GM23248 (cell line): ENCODE measurements at regions not wholly inside any gene's neighbourhood (a gene's known extent, or its start where the extent isn't known, plus 50 kb on each side); places are given as distances from the start of the nearest gene placed in this dataset.

ENCODE experiments used
- EZH2 ChIP-seq: fragments of 200-600 bp; sonication (generic); IDR thresholded peaks from 2 replicates; pipeline ENCODE4 v1.6.1; 2018; ENCODE audit warnings: antibody characterized with exemption, mild to moderate bottlenecking; ENCODE audit not compliant: insufficient read depth, poor library complexity, severe bottlenecking
- EZH2phosphoT487 ChIP-seq: fragments of 200-600 bp; sonication (generic); IDR thresholded peaks from 2 replicates; pipeline ENCODE4 v1.6.1; 2018; ENCODE audit warnings: antibody characterized with exemption, moderate library complexity, mild to moderate bottlenecking, low read depth; ENCODE audit not compliant: insufficient read depth

DNA sequence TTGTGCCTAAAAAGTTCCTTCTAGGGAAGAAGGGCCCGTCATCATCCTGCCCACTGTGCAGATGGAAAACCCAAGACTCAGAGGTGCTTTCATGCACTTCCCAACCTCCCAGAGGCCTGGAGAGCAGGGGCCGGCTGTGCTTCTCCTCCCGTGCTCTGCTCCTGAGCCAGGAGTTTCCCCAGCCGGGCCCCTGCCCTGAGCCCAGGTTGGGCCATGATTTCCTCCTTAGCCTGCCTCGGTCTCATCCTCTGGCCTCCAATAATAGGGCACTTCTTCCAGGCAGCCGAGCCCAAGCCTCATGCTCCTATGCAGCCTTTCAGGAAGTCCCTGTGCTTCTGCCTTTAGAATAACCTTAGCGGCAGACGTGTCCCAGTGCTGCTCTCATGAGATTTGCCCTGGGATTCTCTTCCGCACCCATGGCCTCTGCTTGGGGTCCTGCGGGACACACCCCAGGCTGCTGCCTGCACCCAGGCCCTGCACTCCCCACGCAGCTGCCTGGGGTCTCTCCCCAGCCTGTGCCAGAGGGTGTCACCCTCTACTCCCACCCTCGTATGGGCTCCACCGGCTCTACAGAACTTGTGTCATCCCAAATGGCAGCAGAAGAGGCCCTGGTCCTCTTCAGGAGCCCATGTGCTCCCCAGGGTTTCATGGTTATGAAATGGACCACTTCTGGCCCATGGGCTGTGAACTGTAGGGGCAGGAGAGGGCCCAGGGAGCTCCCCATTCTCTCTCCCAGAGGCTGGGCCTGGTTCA, 359.3 kb downstream of the ADGRD1 start:
- TF ChIP-seq EZH2, result no peak
- no peak for TF ChIP-seq EZH2phosphoT487
